ELR (cell line): ENCODE measurements at regions not wholly inside any gene's neighbourhood (a gene's known extent, or its start where the extent isn't known, plus 50 kb on each side); places are given as distances from the start of the nearest gene placed in this dataset.
A peak's percentile ranks its signal among the peaks of the same experiment; 100 is the strongest.
"Not testable (repeated sequence)": the region's sequence is repeated elsewhere in the genome, so short reads cannot be mapped to it uniquely, and the experiment has no call there.

Experiments
- DNase-seq: peaks from one replicate; pipeline ENCODE4 v3.0.0-alpha.2; 2015; ENCODE audit warnings: low read depth

DNA sequence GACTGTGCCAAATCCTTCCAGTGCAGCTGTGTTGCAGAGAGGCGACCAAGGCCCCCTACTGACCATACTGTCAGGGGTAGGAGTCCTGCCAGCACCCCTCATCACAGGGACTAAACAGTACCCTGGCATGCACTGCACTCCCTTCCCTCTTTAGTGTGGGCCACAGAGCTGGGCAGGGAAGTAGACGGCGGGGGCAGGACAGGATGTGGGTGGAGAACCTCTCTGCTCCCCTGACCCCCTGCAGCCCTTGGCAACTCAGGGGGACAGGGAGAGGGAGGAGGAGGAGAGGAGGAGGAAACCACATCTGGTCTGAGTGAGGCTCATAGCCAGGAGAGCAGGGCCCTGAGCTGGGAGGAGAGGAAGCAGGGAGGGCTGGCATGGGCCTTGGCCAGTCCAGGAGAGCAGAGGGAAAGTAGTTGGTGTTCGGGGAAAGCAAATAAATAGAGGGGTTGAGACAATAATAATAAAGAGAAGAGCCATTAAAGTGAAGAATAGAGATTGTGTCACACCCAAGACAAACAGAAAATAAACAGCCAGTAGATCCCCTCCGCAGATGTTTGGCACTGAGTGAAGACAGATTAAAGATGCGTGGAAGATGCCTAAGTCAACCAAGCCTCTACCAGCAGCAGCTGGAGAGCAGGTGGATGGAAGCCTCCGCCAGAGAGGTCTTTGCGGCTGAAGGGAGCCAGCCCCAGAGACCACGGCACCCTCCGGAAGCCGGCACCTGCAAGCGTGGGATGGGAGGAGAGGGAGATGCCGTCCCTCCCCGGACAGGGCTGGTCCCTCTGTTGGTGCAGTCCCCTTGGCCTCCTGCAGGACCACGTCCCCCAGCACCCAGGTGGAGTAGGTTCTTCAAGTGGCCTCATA is 61.5 kb downstream of the RPUSD4 start:
- DNase-seq, result no peak

DNA sequence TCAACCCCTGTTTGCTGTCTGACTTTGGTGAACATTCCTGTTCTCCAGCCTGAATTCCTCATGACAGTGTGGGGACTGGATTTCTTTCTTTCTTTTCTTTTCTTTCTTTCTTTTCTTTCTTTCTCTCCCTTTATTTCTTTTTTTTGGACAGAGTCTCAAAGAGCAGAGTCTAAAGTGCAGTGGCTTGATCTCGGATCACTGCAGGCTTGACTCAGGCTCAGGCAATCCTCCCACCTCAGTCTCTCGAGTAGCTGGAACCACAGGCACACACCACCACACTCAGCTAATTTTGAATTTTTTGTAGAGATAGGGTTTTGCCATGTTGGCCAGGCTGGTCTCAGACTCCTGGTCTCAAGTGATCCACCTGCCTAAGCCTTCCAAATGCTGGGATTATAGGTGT is 63.1 kb downstream of the RPUSD4 start:
- DNase-seq, result no peak

DNA sequence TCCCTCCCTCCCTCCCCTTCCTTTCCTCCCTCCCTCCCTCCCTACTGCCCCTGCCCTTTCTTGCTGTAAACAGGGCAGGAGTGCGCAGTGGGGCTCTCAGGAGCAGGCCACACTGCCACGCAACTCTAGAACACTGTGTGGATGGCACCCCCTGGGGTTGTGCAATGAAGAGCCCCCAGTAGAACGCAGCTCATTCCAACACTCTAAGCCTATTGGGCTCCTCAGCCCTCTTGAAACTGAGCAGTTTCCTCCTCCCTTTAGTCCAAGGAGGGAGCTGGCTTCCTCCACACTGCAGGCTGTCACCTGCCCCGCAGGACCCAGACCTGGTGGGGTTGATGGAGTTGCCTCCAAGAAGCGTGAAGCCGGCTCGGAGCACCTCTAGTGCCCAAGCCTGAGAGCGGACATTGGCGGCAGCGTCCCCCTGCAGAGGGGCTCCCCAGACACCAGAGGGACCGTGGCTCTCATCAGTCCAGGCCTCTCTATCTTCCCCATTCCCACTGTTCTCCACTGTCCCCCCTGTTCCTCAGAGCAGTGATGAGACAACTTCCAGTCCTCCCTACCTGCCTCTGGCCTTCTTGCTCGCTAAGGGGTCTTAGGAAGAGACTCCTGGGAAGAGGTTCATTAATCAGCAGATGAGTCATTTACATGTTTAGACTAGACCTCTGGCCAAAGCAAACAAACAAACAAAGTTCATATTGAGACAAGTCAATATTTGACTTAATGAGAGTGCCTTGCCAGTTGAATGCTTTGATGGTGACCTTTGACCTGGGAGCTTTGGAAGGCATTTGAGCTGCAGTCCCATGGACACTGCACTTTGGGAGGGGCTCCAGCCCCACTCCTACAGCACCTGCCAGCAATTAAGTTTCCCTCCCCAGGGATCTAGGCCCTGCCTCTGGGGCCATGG is 64.0 kb downstream of the RPUSD4 start:
- peak; percentile 6 for DNase-seq

DNA sequence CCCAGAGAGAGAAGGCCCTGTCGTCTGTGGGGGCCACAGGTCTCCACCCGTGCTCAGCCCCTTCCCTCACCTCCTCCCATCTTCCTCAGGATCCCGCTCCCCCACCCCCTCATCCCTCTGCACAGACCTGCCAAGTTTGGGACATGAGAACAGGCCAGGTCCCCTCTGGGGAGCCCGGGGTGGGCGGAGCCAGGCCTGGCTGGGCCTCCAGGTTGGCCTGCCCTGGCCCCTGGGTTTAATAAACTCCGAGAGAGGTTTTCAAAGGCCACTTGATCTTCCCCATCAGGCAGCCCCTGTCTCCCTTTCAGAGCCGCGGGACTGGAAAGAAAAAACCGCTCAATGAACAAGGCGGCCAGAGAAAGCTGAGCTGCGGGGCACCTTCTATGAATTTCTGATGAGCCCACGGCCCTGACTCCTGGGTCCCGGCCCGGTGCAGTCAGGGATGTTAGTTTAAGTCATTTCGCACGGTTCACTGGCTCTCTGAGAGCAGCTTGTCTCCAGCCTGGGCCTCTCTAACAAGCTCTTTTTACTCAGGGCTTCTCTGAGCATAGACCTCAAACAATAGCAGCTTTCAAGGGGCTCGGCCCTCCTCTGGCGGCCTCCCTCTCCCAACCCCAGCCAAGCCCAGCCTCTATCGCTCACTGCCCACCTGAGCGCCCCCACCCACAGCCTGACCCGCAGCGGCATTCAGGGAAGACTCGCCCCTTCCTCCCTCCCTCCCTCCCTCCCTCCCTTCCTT is 64.8 kb downstream of the RPUSD4 start:
- DNase-seq, result no peak

DNA sequence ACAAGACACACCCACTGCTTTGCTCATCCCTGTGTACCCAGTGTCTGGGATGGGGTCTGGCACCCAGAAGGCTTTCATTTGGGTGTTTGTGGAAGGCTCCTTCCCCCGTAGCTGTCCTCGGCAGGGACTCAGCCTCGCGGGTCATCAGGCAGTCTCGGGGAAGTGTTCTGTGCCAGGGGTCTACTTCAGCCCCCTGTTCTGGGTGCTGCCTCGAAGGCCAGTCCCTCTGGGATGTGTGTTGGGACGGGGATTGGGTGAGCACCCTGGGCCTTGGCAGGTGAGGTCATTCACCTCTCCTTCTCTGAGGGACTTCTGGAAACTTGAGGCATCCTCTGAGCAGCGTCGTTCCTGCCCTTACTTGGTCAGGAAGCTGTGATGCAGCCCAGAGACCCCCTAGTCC is 65.5 kb downstream of the RPUSD4 start:
- no peak for DNase-seq

DNA sequence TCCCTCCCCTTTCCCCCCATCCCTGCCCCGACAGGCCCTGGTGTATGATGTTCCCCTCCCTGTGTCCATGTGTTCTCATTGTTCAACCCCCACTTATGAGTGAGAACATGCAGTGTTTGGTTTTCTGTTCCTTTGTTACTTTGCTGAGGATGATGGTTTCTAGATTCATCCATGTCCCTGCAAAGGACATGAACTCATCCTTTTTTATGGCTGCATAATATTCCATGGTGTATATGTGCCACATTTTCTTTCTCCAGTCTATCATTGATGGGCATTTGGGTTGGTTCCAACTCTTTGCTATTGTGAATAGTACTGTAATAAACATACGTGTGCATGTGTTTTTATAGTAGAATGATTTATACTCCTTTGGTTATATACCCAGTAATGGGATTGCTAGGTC is 68.0 kb downstream of the RPUSD4 start:
- DNase-seq, result not testable (repeated sequence)

DNA sequence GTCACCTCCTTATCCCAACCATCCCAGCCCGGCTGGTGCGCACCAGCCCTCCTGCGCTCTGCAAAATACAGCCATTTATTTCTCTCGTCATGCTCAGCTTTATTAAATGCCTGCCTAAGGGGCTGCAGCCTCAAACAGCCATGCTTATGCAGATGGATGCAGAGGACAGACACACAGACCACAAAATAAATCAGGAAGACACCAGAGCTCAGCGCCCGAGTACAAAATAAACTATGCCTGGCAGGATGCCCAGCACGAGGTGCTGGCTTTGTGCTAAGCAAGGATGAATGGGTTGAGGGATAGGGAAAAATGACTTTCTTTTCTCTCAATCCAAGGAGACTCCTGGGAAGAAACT is 70.5 kb downstream of the RPUSD4 start:
- DNase-seq, result no peak

DNA sequence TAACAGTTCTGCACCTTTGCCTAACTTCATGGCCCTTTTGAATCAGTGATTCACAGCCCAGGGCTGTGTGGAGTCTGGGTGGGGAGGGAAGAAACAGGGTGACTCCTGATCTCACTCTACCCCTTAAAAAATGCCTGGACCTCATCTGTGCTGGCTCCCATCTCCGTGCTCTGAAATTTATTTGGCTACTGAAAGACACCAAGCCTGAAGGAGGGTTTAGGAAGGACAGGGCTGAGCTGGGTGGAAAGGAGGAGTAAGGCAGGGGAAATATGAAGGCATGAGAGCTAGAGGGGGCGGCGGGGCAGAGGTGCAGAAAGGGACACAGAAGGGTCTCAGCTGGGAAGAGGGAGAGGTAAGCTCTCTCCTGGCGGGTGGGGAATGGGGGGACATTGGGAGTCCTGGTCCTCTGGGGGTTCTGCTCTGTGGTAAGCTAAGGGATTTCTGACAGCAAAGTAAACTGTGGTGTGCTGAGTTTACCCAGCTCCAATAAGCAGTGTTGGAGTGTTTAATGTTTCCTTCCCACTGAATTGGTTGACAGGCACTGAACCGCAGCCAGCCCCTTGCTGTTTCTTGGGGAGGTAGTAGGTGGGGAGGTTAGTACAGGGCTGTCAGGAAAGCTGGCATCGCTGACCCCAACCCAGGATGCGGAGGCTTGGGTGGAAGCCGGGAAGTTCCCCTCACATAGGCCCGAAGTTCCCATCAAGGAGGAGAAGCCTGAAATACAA is 71.1 kb downstream of the RPUSD4 start:
- DNase-seq, result no peak

DNA sequence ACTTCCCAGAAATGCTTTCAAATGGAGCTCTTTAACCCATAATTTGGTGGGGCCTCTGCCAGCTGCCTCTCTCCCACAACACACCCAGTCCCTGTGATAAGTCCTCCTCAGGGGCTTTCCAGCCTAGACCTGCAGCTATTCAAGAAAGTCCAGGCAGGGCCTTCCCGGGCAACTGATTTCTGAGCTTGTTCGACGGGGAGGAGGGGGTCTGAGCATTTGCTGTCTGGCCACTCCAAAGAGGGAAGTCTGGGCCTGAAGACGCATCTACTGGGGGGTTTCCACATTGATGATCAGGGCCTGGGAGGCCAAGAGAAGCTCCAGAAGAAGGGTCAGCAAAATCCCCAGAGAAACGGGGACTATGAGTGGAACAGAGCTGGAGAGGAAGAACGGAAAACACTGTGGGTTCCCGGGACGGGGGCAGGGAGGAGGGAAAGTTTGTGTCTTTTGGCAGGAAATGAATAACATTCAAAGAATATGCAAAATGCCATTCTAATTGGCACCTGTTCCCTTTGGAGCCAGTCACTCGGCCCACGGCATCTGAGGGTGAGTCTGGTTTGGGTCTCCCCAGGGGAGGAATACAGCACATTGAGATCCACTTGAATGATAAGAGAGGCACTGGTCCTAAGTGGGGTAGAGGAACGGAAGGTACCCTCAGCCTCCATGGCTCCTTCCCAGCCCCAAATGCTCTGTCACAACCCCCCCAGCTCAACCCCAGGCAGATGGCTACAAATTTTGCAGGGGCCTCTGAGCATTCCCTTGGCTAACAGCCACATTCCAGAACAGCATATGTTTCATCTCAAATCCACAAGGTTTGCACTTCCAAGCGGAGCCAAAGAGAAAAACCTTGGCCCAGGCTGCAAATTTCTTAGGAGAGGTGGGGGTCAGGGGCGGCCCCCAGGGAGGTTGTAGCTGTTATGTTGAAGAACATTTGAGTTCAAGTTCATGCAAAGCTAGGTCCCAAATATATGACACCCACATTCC is 72.0 kb downstream of the RPUSD4 start:
- DNase-seq, result no peak

DNA sequence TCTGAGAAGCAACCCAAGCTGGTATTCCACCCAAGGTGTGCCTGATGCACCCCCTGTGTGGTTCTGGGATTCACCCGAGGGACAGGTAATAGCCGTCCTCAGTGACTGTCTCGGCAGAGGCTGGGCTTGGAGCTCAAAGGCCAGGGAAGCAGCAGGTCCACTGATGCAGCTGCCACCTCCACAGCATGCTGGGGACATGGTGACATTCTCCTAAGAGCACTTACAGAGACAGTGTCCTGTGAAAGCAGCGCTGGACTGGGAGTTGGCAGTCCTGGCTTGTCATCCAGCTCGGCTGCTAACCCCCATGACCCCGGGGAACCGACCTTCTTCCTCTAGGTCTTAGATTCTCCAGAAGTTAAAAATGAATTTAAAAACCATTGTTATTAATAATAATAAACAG is 72.8 kb downstream of the RPUSD4 start:
- DNase-seq, result no peak

DNA sequence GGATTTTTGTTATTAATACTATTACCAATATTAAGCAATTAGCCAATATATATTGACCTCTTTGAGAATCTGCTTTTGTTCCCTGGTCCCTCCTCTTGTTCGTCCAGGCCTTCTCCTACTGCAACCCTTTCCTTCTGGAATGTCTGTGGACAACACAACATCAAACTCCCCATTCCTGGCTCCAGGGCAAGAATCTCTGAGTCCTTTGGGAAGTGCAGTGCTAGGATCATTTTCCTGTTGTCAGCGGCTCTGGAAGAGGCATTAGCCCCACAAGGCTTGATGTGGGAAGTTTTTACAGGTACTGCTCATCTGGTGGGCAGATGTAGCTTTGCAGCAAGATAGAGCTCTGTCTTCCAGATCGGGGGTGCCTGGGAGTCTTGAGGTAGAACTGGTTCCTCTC is 74.3 kb downstream of the RPUSD4 start:
- DNase-seq, result no peak

DNA sequence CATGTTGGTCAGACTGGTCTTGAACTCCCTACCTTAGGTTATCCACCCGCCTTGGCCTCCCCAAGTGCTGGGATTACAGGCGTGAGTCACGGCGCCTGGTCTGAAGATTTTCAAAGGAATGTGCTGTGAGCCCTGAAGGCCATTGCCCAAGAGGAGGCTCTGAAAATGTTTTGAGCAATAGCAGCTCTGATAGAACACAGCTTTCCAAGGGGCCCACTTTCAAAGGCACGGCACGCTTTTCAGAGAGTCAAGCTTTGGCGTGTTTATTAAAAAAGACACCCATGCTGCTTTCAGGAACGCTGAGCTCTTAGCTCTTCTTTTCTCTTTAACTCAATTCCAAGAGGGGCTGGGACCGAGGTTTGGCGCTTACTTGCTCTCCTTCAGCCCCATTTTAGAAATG is 73.8 kb upstream of the CDON start:
- peak; percentile 31 for DNase-seq

DNA sequence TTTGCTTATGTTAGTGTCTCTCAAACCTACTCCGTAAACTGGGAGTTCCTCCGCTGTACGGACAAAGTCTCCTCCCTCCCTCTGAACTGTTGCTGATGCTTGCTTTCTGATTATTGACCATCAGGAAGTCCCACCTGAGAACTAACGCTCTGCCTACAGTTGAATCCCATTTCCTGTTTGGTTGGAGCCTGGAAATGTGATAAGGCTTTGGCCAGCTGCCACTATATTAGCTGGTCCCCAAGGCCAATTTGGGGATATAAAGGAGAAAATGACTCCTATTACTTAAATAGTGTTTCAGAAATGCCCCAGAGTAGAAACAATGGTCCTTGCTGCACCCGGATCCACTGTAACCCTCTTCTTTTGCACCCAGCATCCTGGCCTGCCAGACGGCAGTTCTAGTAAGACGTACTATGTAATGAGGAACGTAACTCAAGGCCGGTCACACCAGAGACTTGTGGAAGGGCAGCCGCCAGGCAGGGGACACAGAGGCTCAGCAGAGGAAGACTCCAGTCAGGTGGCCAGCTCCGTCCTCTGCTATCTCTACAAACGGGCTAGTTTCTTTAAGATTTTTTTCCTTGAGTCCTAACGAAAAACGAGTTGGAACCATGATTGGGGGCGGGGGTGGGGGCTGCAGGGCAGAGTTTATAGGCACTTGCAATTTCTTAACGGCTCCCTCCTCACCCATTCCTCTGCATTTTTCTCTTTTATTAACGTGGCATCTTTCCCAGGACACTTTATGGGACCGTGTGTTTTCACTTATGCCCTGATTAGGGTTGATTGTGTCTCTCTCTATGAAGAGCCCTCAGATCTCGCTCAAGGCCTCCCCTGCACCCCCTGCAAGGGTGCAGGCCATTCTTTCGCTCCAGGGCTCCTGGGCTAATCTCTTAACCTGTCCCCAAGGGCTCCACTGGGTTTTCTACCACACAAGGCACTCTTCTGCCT is 72.8 kb upstream of the CDON start:
- no peak for DNase-seq

DNA sequence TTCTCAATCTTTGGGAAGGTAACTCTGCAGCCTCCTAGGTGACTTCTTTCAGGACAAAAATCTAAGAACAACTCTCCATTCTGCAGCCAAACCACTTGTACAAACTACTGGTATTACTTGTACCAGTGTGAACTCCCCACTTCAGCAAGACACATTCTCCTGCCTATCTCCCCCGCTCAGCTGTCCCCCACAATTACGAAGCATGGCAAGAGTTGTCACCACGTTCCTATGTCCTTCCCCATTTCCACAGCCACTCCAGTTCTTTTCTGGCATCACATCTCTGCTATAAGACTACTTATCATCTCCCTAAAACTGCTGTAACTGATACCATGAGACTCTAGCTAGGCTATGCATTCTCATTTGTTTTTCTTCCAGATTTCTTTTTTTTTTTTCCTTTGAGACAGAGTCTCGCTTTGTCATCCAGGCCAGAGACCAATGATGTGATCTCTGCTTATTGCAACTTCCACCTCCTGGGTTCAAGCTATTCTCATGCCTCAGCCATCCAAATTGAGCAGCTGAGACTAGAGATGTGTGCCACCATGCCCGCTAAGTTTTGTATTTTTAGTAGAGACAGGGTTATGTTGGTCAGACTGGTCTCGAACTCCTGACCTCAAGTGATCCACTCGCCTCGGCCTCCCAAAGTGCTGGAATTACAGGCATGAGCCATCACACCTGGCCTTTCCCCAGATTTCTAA is 71.9 kb upstream of the CDON start:
- DNase-seq, result no peak

DNA sequence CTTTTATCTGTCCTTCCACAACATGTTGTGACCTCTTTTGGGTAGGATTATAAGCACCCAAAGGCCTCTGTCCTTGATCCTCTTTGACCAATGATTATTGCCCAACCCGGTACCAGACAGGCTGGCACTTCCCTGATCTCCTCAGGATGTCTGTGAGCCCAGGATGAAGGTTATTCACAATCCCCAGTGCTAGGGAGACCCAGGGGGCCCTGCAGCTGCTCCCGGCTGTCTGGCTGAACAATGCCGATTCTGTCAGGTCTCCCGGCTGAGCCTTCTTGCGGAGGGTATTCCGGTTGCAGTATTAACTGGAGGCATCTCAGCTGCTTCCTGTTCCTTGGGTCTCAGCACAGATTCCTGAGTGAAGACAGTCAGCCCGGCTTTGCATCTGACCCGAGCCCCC is 71.2 kb upstream of the CDON start:
- no peak for DNase-seq

DNA sequence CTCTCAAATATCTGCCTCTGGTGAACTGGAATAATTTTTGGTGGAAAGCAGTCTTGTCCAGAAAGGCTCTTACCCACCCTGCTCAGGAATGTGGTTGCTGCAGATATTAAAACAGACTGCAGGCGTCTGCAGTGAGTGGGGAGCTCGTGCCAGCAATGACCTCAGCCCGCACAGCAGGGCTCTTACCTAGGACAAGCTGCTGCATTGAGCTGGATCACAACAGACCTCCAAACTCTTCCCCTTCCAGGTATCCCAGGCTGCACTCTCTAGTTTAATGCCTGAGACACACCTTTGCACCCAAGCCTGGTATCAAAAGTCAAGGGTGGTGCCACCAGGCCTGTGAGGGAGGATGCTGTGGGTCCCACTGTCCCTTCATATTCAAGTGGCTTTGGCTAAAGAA is 69.7 kb upstream of the CDON start:
- DNase-seq, result no peak

DNA sequence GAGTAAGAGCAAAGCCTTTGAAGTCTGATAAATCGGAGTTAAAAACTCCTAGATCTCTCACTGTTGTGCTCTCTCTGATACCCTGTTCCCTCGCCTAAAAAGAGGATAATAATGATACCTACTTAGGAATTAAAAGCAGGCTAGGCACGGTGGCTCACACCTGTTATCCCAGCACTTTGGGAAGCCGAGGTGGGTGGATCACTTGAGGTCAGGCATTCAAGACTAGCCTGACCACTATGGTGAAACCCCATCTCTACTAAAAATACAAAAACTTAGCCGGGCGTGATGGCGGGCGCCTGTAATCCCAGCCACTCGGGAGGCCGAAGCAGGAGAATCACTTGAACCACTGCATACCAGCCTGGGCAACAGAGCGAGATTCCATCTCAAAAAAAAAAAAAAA is 68.1 kb upstream of the CDON start:
- not testable (repeated sequence) for DNase-seq

DNA sequence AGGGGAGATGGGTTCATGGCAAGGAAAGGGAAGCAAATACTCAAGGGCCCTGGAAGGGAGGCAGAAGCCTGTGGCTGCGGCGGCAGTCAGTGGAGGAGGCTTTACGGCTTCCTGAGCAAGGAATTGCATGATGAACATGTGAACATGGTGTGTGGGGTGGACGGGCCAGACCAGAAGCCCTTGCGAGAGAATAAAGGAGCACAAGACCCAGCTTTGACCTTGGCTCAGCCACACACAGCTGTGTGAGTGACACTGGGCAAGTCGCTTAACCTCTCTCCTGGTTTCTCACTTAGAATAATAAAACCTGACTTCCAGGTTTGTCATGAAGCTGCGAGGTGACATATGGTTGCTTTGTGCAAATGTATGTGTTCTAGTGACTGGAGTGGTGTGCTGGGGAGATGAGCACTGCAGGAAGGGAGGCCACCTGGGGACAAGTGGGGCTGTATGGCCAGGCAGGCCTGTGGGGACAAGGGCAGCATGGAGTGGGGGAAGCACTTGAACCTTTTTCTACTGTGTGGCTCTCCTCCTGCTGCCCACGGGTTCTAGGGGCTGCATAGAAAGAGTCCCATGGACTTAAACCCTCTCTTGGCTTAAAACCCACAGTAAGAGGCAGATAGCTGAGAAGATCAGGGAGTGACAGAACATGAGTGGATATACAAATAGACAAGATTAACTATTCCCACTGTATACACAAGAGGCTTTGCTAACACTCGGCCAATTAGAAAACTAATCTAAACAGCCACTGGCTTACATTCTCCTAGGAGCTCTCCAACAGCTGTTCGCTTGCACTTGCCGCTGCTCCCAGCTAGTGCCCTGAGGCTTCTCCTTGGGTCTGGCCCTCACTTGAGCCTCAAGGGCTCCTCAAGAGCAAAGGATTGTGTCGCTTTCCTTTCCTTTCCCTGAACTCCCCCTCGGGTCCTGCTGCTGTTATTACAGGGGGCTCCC is 67.3 kb upstream of the CDON start:
- DNase-seq, result no peak
